NCI-H748 treated with DMSO at 0.1 percent for 48 hours (cell line): ENCODE measurements at regions not wholly inside any gene's neighbourhood (a gene's known extent, or its start where the extent isn't known, plus 50 kb on each side); places are given as distances from the start of the nearest gene placed in this dataset.
"Not testable (repeated sequence)": the region's sequence is repeated elsewhere in the genome, so short reads cannot be mapped to it uniquely, and the experiment has no call there.

Experiments used
- DNase-seq: peaks from one replicate; lab custom pipeline; 2025; lab: John Stamatoyannopoulos, UW

GRCh38 chr21:31609081-31609480 lies 50.4 kb upstream of the SOD1 start:
- DNase-seq: no peak

- DNase-seq: no peak
Observed at GRCh38 chr21:31607791-31608190, 51.7 kb upstream of the SOD1 start.

GRCh38 chr21:31606081-31606874 lies 53.2 kb upstream of the SOD1 start:
- no peak for DNase-seq

- DNase-seq: peak; percentile 77
Observed at GRCh38 chr21:31604591-31605190, 54.8 kb upstream of the SOD1 start.

GRCh38 chr21:31599563-31599962 lies 59.9 kb upstream of the SOD1 start:
- no peak for DNase-seq

- no peak for DNase-seq
Observed at GRCh38 chr21:31599013-31599412, 60.5 kb upstream of the SOD1 start.

GRCh38 chr21:31597683-31598082 lies 61.8 kb upstream of the SOD1 start:
- no peak for DNase-seq

GRCh38 chr21:31596055-31596454 lies 63.4 kb upstream of the SOD1 start:
- no peak for DNase-seq

- no peak for DNase-seq
Observed at GRCh38 chr21:31594726-31595125, 64.8 kb upstream of the SOD1 start.

GRCh38 chr21:31594279-31594678 lies 65.2 kb upstream of the SOD1 start:
- no peak for DNase-seq

GRCh38 chr21:31592963-31593560 lies 66.4 kb upstream of the SOD1 start:
- DNase-seq: no peak

GRCh38 chr21:31592516-31592915 lies 67.0 kb upstream of the SOD1 start:
- DNase-seq: no peak

GRCh38 chr21:31589820-31590219 lies 69.7 kb upstream of the SOD1 start:
- DNase-seq: no peak

GRCh38 chr21:31586118-31586517 lies 73.4 kb upstream of the SOD1 start:
- DNase-seq: no peak

GRCh38 chr21:31583937-31584336 lies 75.6 kb upstream of the SOD1 start:
- not testable (repeated sequence) for DNase-seq

GRCh38 chr21:31583498-31583897 lies 76.0 kb upstream of the SOD1 start:
- DNase-seq: no peak

- DNase-seq: peak; percentile 36
Observed at GRCh38 chr21:31580866-31581276, 78.6 kb upstream of the SOD1 start.

GRCh38 chr21:31577271-31577670 lies 82.2 kb upstream of the SOD1 start:
- DNase-seq: no peak

GRCh38 chr21:31576428-31576827 lies 83.1 kb upstream of the SOD1 start:
- no peak for DNase-seq

- DNase-seq: no peak
Observed at GRCh38 chr21:31573217-31573616, 86.3 kb upstream of the SOD1 start.

GRCh38 chr21:31571879-31572278 lies 87.6 kb upstream of the SOD1 start:
- DNase-seq: no peak

GRCh38 chr21:31570824-31571566 lies 88.5 kb upstream of the SOD1 start:
- no peak for DNase-seq

GRCh38 chr21:31566611-31567010 lies 92.9 kb upstream of the SOD1 start:
- no peak for DNase-seq
